WTC11 (cell line): ENCODE measurements at regions not wholly inside any gene's neighbourhood (a gene's known extent, or its start where the extent isn't known, plus 50 kb on each side); places are given as distances from the start of the nearest gene placed in this dataset.

Experiments
- ATAC-seq: fragments of 200-7000 bp; cut with Tn5 transposase; 2 replicates; pipeline ENCODE4 v1.10.0; 2021; ENCODE audit warnings: mild to moderate bottlenecking, moderate library complexity
- CTCF ChIA-PET: fragments of 300-600 bp; sonication (Branson Sonifier 250); formaldehyde crosslinking; loops from one replicate; lab custom pipeline; 2021; ENCODE audit warnings: antibody characterized with exemption; lab: Charles Lee
- POLR2A ChIA-PET: fragments of 350-600 bp; sonication (Branson Sonifier 250); formaldehyde crosslinking; loops from one replicate; lab custom pipeline; 2021; ENCODE audit warnings: antibody characterized with exemption; lab: Charles Lee
- DNase-seq: peaks from one replicate; pipeline ENCODE4 v3.0.0; 2021; ENCODE audit warnings: low spot score
- H3K27ac Mint-ChIP-seq: 2 replicates; pipeline ENCODE4 v1.8.0; 2021; ENCODE audit warnings: mixed read lengths
- H3K27me3 Mint-ChIP-seq: 2 replicates; pipeline ENCODE4 v1.8.0; 2021; ENCODE audit warnings: low read depth, mild to moderate bottlenecking, moderate library complexity, mixed read lengths
- H3K36me3 Mint-ChIP-seq: 2 replicates; pipeline ENCODE4 v1.8.0; 2021; ENCODE audit warnings: mixed read lengths
- H3K4me1 Mint-ChIP-seq: 2 replicates; pipeline ENCODE4 v1.8.0; 2022; ENCODE audit warnings: mixed read lengths
- H3K4me3 Mint-ChIP-seq: 2 replicates; pipeline ENCODE4 v1.8.0; 2021; ENCODE audit warnings: mild to moderate bottlenecking, moderate library complexity, mixed read lengths
- H3K9me3 Mint-ChIP-seq: 2 replicates; pipeline ENCODE4 v1.8.0; 2021; ENCODE audit warnings: mixed read lengths
- AFF4 ChIP-seq: sonication (generic); formaldehyde crosslinking; IDR thresholded peaks from 2 replicates; pipeline ENCODE4 v1.8.1; 2023; ENCODE audit warnings: mild to moderate bottlenecking, missing genetic modification reagents, borderline replicate concordance
- ATF2 ChIP-seq: sonication (generic); formaldehyde crosslinking; IDR thresholded peaks from 2 replicates; pipeline ENCODE4 v1.8.1; 2022; ENCODE audit warnings: low read depth, missing genetic modification reagents, borderline replicate concordance
- CBFB ChIP-seq: sonication (generic); formaldehyde crosslinking; IDR thresholded peaks from 2 replicates; pipeline ENCODE4 v1.8.1; 2022; ENCODE audit warnings: mild to moderate bottlenecking, low read depth, missing genetic modification reagents
- FOXP1 ChIP-seq: sonication (generic); formaldehyde crosslinking; IDR thresholded peaks from 2 replicates; pipeline ENCODE4 v1.8.0; 2022; ENCODE audit warnings: missing genetic modification reagents, mild to moderate bottlenecking, moderate library complexity, borderline replicate concordance
- MLX ChIP-seq: sonication (generic); formaldehyde crosslinking; IDR thresholded peaks from 2 replicates; pipeline ENCODE4 v1.8.1; 2023; ENCODE audit warnings: mild to moderate bottlenecking, missing genetic modification reagents, moderate library complexity
- MYBL2 ChIP-seq: sonication (generic); formaldehyde crosslinking; IDR thresholded peaks from 2 replicates; pipeline ENCODE4 v1.8.1; 2023; ENCODE audit warnings: mild to moderate bottlenecking, moderate library complexity, missing genetic modification reagents
- NFATC4 ChIP-seq: fragments of 250-450 bp; sonication (Bioruptor Pico); IDR thresholded peaks from 2 replicates; pipeline ENCODE4 v1.9.0; 2021; ENCODE audit warnings: mild to moderate bottlenecking
- PRRX2 ChIP-seq: fragments of 250-450 bp; sonication (Bioruptor Pico); IDR thresholded peaks from 2 replicates; pipeline ENCODE4 v1.8.0; 2021; ENCODE audit warnings: mild to moderate bottlenecking
- TCF7 ChIP-seq: sonication (generic); formaldehyde crosslinking; IDR thresholded peaks from 2 replicates; pipeline ENCODE4 v1.8.0; 2022; ENCODE audit warnings: mild to moderate bottlenecking, low read depth, missing genetic modification reagents, moderate library complexity
- ZSCAN18 ChIP-seq: fragments of 250-450 bp; sonication (Bioruptor Pico); IDR thresholded peaks from 2 replicates; pipeline ENCODE4 v2.1.2; 2022; ENCODE audit warnings: mild to moderate bottlenecking, moderate library complexity
- TF ChIP-seq, protein P1 (sequence below): sonication (generic); formaldehyde crosslinking; IDR thresholded peaks from 2 replicates; pipeline ENCODE4 v1.8.0; 2022; ENCODE audit warnings: mild to moderate bottlenecking, missing genetic modification reagents
- TF ChIP-seq, protein P2 (sequence below): sonication (generic); formaldehyde crosslinking; IDR thresholded peaks from 2 replicates; pipeline ENCODE4 v1.8.0; 2022; ENCODE audit warnings: mild to moderate bottlenecking, missing genetic modification reagents
- TF ChIP-seq, protein P3 (sequence below): sonication (generic); formaldehyde crosslinking; conservative IDR thresholded peaks from 2 replicates; pipeline ENCODE4 v1.8.1; 2023; ENCODE audit warnings: mild to moderate bottlenecking, low read depth, missing genetic modification reagents, moderate library complexity
- TF ChIP-seq, protein P4 (sequence below): sonication (generic); formaldehyde crosslinking; IDR thresholded peaks from 2 replicates; pipeline ENCODE4 v1.8.1; 2023; ENCODE audit warnings: mild to moderate bottlenecking, moderate library complexity, missing genetic modification reagents

- Mint-ChIP-seq H3K4me1 (no peaks in the 10 kb centered on the region), H3K27ac (no peak overlapping the region), H3K9me3 (peaks cover 64% of the 10 kb centered on the region), H3K4me3 (no peak overlapping the region)
- TF ChIP-seq TCF7 (CRISPR knock-in tag), result no peak
- TF ChIP-seq, protein P1, sequence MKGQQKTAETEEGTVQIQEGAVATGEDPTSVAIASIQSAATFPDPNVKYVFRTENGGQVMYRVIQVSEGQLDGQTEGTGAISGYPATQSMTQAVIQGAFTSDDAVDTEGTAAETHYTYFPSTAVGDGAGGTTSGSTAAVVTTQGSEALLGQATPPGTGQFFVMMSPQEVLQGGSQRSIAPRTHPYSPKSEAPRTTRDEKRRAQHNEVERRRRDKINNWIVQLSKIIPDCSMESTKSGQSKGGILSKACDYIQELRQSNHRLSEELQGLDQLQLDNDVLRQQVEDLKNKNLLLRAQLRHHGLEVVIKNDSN (CRISPR knock-in tag), result no peak
- TF ChIP-seq MYBL2, result no peak
- no peak for TF ChIP-seq AFF4
- no peak for TF ChIP-seq NFATC4 (CRISPR knock-in tag)
- no peak for TF ChIP-seq CBFB (CRISPR knock-in tag)
- no peak for TF ChIP-seq ATF2 (CRISPR knock-in tag)
- TF ChIP-seq ZSCAN18 (CRISPR knock-in tag), result no peak
- no peak for TF ChIP-seq FOXP1 (CRISPR knock-in tag)
- TF ChIP-seq PRRX2 (CRISPR knock-in tag), result no peak
- no peak for TF ChIP-seq MLX (CRISPR knock-in tag)
- TF ChIP-seq, protein P2, sequence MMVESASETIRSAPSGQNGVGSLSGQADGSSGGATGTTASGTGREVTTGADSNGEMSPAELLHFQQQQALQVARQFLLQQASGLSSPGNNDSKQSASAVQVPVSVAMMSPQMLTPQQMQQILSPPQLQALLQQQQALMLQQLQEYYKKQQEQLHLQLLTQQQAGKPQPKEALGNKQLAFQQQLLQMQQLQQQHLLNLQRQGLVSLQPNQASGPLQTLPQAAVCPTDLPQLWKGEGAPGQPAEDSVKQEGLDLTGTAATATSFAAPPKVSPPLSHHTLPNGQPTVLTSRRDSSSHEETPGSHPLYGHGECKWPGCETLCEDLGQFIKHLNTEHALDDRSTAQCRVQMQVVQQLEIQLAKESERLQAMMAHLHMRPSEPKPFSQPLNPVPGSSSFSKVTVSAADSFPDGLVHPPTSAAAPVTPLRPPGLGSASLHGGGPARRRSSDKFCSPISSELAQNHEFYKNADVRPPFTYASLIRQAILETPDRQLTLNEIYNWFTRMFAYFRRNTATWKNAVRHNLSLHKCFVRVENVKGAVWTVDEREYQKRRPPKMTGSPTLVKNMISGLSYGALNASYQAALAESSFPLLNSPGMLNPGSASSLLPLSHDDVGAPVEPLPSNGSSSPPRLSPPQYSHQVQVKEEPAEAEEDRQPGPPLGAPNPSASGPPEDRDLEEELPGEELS (CRISPR knock-in tag), result no peak
- TF ChIP-seq, protein P3, sequence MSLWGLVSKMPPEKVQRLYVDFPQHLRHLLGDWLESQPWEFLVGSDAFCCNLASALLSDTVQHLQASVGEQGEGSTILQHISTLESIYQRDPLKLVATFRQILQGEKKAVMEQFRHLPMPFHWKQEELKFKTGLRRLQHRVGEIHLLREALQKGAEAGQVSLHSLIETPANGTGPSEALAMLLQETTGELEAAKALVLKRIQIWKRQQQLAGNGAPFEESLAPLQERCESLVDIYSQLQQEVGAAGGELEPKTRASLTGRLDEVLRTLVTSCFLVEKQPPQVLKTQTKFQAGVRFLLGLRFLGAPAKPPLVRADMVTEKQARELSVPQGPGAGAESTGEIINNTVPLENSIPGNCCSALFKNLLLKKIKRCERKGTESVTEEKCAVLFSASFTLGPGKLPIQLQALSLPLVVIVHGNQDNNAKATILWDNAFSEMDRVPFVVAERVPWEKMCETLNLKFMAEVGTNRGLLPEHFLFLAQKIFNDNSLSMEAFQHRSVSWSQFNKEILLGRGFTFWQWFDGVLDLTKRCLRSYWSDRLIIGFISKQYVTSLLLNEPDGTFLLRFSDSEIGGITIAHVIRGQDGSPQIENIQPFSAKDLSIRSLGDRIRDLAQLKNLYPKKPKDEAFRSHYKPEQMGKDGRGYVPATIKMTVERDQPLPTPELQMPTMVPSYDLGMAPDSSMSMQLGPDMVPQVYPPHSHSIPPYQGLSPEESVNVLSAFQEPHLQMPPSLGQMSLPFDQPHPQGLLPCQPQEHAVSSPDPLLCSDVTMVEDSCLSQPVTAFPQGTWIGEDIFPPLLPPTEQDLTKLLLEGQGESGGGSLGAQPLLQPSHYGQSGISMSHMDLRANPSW (CRISPR knock-in tag), result no peak
- TF ChIP-seq, protein P4, sequence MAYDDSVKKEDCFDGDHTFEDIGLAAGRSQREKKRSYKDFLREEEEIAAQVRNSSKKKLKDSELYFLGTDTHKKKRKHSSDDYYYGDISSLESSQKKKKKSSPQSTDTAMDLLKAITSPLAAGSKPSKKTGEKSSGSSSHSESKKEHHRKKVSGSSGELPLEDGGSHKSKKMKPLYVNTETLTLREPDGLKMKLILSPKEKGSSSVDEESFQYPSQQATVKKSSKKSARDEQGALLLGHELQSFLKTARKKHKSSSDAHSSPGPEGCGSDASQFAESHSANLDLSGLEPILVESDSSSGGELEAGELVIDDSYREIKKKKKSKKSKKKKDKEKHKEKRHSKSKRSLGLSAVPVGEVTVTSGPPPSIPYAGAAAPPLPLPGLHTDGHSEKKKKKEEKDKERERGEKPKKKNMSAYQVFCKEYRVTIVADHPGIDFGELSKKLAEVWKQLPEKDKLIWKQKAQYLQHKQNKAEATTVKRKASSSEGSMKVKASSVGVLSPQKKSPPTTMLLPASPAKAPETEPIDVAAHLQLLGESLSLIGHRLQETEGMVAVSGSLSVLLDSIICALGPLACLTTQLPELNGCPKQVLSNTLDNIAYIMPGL (CRISPR knock-in tag), result no peak
- TF ChIP-seq, all 79 proteins: peak for 0
- POLR2A ChIA-PET, result no interaction called here
- Mint-ChIP-seq H3K36me3 (peaks cover 33% of the 10 kb centered on the region), H3K27me3 (peaks cover 3% of the 10 kb centered on the region)
- CTCF ChIA-PET, result no interaction called here
- no peak for DNase-seq
- no peak for ATAC-seq
Measured at GRCh38 chrX:147827070-147827469, 84.6 kb upstream of the FMR1 start.
